M059J (cell line): ENCODE measurements at regions not wholly inside any gene's neighbourhood (a gene's known extent, or its start where the extent isn't known, plus 50 kb on each side); places are given as distances from the start of the nearest gene placed in this dataset.

ENCODE experiments used
- DNase-seq: peaks from one replicate; pipeline ENCODE4 v3.0.0-alpha.2; 2012; ENCODE audit warnings: low read depth

DNA sequence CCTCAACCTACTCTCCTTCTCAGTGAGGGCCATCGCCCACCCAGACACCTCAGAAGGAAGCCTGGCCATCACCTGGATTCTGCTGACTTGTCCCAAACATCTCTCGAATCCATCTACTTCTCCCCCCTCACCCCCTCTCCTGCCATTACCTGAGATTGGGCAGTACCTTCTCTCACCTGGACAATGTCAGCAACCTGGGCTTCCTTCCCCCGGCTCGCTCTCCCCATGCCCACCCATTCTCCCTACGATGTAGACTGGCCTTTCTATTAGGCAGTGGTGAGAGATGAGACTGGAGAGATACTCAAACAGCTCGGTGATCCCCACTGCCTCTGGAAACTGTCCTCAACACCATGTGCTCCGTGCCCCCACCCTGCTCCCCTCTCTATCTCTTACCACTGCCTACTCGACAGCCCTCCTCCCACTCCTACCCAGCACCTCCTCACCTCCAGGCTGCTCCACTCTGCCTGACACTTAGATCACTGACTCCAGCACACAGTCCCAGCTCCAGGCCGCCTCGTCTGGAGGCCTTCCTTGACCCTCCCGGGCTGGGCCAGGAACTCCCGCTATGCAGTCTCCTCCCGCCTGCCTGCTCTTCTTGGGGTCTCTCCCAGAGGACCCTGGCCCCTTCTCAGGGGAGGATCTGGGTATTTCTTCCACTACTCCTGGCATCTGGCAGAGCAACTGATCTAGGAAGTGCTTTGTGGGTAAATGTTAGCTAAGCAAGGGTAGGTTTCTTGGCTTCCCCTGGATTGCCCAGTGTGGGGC is 235.8 kb upstream of the NLRP1 start:
- no peak for DNase-seq

DNA sequence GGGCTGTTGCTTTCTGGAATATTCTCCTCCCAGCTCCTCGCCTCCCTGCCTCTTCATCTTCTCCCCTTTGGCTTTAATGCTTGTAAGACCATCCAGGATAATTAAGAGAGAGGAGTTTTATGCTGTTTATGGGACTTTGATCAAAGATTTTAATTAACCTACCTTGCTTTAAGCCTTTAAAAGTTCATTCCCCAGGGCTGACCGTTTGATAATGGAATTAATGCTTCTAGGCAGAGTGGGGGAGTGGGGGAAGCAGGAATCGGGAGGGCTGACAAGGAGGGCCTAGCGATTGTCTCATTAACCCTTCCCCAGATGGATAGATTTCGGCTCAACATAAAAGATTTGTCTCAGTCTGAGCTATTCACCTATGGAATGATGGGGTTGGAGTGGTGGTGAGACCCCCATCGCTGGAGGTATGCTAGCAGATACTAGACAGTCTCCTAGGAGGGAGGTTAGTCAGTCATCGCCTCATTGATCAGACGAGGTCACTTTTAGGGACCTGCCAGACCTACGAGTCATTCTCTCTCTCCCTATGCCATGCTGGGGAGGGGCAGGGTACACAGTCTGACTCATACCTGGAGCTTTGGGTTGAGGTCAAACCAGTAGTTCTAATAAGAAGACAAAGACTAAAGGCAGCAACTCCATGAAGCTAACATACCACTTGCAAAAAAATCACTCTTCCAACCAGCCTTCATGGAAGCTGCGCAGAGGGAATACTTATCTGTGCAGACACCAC is 236.6 kb upstream of the NLRP1 start:
- DNase-seq, result peak; percentile 69

DNA sequence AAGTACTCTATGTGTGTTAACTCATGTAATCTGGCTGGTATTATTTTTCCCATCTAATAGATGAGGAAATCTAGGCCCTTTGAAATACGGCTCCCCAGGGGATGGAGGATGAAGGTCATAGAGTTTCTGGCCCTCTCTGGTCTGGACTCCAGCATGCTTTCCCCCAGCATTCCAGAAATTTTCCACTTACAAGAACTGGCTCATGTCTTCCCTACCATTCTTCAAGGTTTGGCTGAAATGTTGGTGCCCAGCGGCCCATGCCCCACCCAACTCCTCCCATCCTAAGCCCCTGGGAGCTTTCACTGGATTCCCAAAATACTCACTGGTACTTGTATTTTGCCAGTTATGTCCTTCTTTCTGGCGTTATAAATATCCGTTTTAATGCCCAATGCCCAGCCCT is 237.5 kb upstream of the NLRP1 start:
- DNase-seq, result no peak

DNA sequence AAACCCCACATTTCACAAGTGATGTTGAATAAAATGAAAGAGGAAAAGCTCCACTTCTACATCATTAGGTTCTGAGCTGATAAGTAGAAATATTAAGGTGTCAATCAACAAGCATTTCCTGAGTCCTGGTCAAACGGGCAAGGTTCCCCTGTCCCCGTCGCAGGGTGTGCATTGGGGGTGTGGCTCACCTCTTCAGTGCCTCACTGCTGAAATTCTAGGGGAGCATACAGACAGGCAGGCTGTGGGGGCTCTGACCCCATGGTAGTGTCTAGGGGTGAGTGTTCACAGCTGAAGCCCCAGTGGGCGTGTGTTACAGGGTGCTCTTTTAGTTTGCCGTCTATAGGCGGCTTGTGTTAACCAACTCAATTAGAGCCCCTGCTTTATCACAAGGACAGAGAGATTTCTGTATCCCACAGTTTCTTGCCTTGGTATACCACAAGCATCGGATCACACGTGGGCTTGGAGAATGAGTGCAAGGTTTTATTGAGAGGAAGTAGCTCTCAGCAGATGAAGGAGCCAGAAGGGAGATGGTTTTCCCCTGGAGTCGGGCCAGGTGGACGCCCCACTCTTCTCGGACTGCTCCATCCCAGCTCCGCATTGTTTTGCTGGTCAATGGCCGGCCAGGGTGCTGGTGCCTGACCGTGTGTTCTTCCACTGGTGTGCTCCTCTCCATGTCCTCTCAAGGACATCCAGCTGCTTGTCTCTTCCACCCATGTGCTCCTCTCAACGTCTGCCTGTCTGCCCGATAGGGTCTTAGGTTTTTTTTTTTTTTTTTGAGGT is 238.2 kb upstream of the NLRP1 start:
- DNase-seq, result no peak

DNA sequence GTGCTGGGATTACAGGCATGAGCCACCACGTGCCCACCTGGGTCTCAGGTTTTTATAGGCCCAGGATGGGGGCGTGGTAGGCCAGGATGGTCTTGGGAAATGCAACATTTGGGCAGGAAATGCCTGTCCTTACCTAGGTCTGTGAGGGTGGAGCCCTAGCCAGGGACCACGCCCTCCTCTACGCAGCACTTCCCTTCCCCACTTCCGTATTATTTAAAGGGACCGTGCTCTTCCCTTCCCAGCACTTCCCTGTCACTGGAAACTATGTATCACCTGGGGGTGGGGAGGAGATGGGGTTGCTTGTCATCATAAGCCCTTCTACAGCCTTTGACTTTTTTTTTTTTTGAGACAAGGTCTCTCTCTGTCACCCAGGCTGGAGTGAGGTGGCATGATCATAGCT is 238.9 kb upstream of the NLRP1 start:
- no peak for DNase-seq

DNA sequence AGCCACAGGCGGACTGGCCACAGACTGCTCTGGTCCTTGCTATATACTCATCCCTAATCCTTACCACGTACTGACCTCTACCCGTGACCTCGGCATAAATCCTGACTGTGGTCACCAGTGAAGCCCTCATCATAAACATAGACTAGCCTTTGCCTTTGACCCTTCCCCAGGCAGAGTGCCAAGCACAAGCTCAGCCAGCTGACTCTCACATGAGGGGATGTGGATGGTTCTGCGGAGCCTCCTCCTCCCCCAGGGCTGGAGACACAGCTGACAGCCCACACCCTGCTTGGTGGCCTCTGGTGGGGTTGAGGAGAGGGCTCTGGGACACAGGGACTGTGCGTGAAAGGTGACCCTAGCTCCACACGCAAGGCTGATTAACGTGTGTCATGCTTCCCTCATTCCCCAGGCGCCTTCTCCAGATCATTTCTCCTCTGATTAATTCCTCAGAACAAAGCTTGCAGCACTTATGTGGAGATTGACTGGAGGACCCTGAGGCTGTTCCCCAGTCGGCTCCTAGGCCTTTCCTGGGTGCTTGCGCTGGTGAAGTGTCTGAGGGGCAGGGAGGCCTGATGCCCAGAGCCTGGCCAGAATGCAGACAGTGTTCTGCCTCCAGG is 241.5 kb upstream of the NLRP1 start:
- peak; percentile 83 for DNase-seq

DNA sequence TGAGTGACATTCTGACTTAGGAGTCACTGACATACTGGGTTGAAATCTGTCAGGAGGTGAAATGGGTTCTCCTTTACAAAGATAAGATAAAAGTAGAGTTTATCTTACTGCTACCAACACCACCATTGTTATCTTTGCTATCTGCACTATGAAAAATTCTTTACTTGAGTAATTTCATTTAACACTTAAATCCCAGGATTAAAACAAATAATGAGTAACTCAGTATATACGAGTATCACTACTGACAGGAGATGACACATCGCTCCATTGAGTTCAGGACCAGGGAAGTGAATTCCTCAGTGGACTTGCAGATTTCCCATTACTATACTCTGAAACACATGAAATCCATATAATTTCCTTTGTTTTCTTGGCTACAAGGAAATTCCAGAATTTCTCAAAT is 242.1 kb upstream of the NLRP1 start:
- peak; percentile 65 for DNase-seq

DNA sequence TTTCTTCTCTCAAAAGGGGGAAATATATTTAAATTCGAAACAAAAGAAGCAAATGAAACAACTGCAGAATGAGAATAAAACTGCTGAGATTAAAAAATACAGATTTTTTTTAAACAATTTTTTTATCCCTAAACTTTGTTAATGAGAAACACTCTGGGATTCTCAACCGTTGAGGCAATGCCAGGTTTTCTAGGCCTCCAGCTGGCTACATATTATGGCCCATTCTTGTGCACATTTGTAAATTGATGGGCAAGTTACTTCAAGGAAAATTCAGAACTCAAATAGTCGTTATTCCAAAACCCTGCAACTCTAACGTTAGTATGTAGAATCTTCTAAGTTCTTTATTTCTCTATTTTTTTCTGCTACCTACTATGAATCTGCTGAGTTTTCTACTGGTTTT is 239.3 kb upstream of the WSCD1 start:
- DNase-seq, result no peak

DNA sequence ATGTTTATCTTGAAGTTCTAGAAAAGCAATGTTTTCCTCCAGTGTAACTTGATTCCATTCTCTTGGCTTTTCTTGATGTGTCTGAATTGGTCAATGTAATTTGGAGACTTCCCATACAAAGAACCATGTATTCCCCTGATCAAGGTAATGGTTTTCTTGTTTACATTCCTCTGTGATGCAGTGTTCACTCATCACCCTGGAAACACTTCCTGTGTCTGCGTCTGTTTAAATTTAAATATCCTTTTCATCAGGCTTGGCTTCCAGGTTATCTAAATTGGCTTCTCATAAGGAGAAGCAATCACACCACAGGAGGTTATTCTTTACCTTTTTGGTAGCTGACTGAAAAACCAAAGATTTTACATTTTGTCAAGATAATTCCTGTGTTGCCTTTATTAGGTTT is 237.3 kb upstream of the WSCD1 start:
- DNase-seq, result peak; percentile 94

DNA sequence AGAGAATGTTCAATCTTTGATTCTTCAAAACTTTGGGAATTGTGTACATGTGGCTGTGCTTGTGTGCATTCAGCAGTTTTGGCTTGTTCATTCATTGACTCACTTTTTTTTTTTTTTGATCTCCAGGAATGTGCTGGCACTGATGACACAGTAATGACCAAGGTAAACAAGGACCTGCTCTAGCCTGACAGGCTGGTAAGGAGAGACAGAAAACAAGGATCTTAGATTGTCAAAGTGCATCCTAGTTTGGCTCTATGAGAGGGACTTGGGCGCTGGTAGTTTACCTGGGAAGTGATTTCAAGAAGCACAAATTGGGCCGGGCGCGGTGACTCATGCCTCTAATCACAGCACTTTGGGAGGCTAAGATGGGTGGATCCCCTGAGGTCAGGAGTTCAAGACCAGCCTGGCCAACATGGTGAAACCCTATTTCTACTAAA is 233.1 kb upstream of the WSCD1 start:
- peak; percentile 91 for DNase-seq

DNA sequence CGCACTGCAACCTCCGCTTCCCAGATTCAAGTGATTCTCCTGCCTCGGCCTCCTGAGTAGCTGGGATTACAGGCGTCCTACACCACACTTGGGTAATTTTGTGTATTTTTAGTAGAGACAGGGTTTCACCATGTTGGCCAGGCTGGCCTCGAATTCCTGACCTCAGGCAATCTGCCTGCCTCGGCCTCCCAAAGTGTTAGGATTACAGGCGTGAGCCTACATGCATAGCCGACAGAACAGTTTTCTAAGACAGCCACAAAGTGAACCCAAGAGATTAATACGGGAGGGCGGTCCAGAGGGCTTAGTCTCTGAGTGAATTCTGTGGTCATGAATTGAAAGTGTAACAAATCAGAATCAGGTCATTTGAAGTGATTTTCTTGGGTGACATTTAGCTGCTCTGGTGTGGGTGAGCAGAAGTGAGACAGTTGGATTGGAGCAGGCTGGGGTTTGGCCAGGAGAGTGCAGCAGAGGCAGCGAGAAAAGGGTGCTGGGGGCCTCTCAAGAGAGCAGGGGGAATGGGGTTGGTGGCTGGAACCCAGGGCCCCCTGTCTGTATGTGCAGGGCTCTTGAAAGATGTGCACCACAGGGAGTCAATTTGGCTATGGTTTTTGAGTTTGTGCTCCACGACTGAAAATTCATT is 231.4 kb upstream of the WSCD1 start:
- DNase-seq, result no peak

DNA sequence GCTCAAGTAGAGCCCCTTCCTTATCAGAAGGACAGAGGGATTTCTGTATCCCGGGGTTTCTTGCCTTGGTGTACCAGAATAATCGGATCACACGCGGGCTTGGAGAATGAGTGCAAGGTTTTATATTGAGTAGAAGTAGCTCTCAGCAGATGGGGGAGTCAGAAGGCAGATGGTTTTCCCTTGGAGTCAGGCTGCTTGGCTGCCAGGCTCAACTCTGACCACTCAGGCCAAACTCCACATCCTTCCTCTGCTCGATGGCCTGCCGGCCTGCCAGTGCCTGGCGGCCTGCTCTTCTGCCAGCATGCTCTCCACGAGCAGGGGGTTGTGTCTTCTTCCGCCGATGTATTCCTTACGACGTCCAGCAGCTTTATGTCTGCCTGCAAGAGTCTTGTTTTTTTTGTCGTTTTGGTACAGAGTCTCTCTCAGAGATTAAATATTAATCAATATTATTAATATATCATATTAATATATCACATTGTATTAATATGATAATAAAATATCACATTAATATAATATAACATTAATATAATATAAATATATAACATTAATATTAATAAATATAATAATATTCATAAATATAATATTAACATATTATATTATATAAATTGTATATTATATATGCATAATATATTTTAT is 229.2 kb upstream of the WSCD1 start:
- DNase-seq, result no peak

DNA sequence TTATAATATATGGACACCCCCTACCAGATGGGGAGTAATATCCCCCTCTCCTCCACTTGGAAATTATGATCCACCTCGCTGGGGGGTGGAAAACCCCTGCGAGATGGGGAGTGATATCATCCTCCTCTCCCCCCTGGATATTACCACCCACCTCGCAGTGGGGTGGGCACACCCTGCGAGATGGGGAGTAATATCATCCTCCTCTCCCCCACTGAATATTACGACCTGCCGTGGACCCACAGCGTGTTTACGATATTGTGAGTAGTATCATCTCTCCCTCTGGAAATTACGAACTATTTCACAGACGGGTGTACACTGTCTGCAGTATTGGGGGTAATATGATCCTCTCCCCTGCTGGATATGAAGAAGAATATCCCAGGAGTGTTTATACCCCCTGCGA is 228.3 kb upstream of the WSCD1 start:
- no peak for DNase-seq

DNA sequence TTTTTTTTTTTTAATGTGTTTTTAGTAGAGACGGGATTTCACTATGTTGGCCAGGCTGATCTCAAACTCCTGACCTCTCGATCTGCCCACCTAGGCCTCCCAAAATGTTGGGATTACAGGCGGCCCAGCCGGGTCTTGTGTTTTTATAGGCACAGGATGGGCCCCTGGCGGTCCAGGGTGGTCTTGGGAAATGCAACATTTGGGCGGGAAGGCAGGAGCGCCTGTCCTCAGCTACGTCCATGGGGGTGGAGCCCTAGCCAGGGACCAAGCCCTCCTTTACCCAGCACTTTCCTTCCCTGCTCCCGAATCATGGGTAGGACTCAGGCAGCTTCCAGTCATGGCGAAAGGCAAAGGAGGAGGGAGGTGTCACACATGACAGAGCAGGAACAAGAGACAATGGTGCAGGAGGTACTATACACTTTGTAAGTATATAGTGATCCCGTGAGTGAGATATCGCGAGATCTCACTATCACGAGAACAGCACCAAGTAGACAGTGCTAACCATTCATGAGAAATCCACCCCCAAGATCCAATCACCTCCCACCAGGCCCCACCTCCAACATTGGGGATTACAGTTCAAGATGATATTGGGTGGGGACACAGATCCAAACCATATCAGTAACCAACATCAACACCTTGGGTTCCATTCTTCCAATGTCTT is 226.7 kb upstream of the WSCD1 start:
- no peak for DNase-seq

DNA sequence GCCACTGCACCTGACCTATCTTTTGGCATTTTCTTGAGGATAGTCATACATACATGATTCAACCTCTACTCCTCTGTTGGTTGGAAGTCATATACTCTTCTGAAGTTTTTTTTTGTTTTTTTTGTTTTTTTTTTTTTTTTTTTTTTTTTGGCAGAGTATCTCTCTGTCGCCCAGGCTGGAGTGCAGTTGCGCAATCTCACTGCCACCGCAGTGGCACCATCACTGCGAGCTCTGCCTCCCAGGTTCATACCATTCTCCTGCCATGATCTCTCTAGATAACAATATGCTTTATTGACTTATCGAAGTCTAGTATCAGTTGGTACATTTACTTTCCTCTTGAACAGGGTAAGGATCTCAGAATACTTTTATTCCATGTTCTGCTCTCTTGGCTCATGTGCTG is 224.2 kb upstream of the WSCD1 start:
- no peak for DNase-seq

DNA sequence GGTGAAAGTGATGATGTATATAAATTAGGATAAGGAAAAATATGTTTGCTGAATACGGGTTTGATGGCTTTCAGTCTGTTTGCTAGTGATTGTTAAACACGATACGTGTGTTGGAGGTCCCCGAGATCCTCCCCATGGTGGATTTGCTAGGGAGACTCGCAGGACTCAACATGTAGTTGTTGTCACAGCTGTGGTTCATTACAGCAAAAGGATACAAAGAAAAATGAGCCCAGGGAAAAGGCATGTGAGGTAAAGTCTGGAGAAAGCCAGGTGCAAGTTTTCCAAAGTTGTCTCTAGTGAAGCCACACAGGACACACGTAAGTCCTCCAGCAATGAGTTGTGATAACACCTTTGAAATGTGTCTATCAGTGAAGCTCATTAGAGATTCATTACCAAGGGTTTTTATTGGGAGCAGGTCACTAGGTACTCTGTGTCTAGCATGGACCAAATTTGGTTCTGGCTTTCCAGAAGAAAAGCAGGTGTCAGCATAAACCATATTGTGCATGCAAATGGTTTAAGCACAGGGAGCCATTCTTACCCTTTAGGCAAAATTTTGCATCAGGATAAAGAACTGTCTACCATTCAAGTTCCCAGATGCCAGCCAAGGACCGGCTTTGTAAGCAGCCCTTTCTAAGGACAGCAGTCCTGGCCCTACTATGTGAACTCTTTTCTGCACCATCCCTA is 215.2 kb upstream of the WSCD1 start:
- DNase-seq, result no peak

DNA sequence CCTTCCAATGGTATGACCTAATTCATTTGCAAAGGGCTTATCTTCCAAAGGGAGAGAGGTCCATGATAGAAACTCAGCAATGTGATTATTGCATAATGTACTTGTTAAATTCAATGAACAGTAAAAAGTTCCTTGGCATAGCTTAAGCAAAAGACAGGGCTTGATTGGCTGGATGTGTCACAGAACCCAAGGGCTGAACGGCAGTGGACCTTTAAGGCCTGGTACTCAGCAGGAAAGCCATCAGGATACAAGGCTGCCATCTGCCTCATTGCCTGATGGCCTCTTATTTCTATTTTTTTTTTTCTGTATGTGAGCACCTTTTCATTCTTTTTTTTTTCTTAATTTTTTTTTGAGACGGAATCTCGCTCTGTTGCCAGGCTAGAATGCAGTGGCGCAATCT is 208.9 kb upstream of the WSCD1 start:
- no peak for DNase-seq

DNA sequence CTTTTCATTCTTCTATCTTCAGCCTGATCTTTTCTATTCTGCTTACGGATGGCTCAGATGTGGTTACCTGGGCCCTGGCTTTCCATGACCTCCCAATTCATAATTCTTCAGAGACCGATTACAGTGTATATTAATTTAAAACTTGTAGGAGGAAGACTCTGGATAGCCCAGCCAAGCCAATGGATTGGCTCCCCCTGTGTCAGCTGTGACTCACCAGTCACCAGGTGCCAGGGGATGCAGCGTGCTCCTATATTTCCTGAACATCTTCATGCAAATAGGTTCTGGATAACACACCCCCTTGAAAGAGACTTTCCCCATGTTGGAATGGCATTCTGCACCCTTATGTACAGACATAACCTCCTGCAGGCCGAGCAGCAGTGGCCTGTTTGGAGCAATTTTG is 208.3 kb upstream of the WSCD1 start:
- no peak for DNase-seq

DNA sequence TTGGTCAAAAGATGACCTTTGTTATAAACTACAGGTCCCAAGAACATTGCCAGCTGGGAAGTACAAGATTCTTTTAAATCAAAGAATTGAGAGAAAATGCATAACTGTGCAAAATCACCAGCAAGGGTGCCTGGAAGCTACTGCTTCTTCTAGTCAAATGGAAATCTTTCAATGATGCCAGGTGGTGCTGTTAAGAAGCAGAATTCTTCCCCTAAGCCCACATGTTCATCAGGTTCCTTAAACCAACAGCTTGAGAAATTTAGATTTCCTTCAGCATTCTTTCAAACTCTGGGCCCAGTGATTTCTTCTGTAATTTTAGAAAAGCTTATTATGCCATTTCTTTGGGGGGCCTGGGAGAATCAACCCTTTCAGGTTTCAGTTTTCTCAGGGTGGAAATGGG is 207.8 kb upstream of the WSCD1 start:
- no peak for DNase-seq
